HepG2 (cell line): ENCODE measurements at regions not wholly inside any gene's neighbourhood (a gene's known extent, or its start where the extent isn't known, plus 50 kb on each side); places are given as distances from the start of the nearest gene placed in this dataset.

ENCODE experiments used
- CTCF ChIP-seq: sonication (generic); formaldehyde crosslinking; IDR thresholded peaks from 2 replicates; pipeline ENCODE4 v1.5.0; 2020; ENCODE audit warnings: mild to moderate bottlenecking, missing genetic modification reagents, moderate library complexity
- ESRRA ChIP-seq: sonication (generic); formaldehyde crosslinking; IDR thresholded peaks from 2 replicates; pipeline ENCODE4 v1.5.1; 2020; ENCODE audit warnings: mild to moderate bottlenecking, low read depth, missing genetic modification reagents
- GTF2F1 ChIP-seq: fragments of 150-350 bp; IDR thresholded peaks from 2 replicates; pipeline ENCODE4 v1.6.1; 2014; ENCODE audit warnings: low read length
- MEF2D ChIP-seq: sonication (generic); formaldehyde crosslinking; IDR thresholded peaks from 2 replicates; pipeline ENCODE4 v1.5.1; 2020; ENCODE audit warnings: mild to moderate bottlenecking, missing genetic modification reagents
- POLR2A ChIP-seq, 2 experiments: IDR thresholded peaks; 2 replicates each; pipeline ENCODE4 v1.6.1; 2011; ENCODE audit warnings: low read depth in 2 of 2, low read length in 2 of 2, mild to moderate bottlenecking in 1 of 2, moderate library complexity in 1 of 2; ENCODE audit not compliant: insufficient read depth in 1 of 2
- TERF1 ChIP-seq: sonication (generic); formaldehyde crosslinking; IDR thresholded peaks from 2 replicates; pipeline ENCODE4 v1.8.0; 2022; ENCODE audit warnings: mild to moderate bottlenecking, missing genetic modification reagents, moderate library complexity
- ZBTB20 ChIP-seq: sonication (generic); formaldehyde crosslinking; IDR thresholded peaks from 2 replicates; pipeline ENCODE4 v1.8.1; 2023; ENCODE audit warnings: missing genetic modification reagents, low read depth, mild to moderate bottlenecking, borderline replicate concordance
- ZBTB8A ChIP-seq: sonication (generic); formaldehyde crosslinking; IDR thresholded peaks from 2 replicates; pipeline ENCODE4 v1.4.0; 2020; ENCODE audit warnings: mild to moderate bottlenecking, low read depth, missing genetic modification reagents, borderline replicate concordance
- ZNF780A ChIP-seq: sonication (generic); formaldehyde crosslinking; IDR thresholded peaks from 2 replicates; pipeline ENCODE4 v1.8.0; 2022; ENCODE audit warnings: mild to moderate bottlenecking, missing genetic modification reagents, moderate library complexity

- TF ChIP-seq CTCF (CRISPR knock-in tag) = no peak
- no peak for TF ChIP-seq ESRRA
- no peak for TF ChIP-seq ZBTB8A (CRISPR knock-in tag)
- TF ChIP-seq TERF1 (CRISPR knock-in tag) = no peak
- TF ChIP-seq GTF2F1 = no peak
- no peak for TF ChIP-seq MEF2D (CRISPR knock-in tag)
- no peak for TF ChIP-seq ZBTB20
- no peak for TF ChIP-seq ZNF780A (CRISPR knock-in tag)
- no peak for TF ChIP-seq POLR2A (IDR thresholded peaks at IDR 0.05; ENCODE audit: insufficient read depth in 1 of 2, low read depth in 2 of 2, low read length in 2 of 2)
Observed at GRCh38 chr16:35737076-35737475, 2277.7 kb downstream of the TP53TG3F start.
